Vagina (tissue), 2 donors: ENCODE measurements at regions not wholly inside any gene's neighbourhood (a gene's known extent, or its start where the extent isn't known, plus 50 kb on each side); places are given as distances from the start of the nearest gene placed in this dataset.

Source experiments
- CTCF ChIP-seq, 3 experiments: fragments of 450-650 bp in 2 of 3; fragments of 200-600 bp in 1 of 3; sonication (generic) in 1 of 3; IDR thresholded peaks; one replicate each; pipeline ENCODE4 v1.5.1; 2017 to 2019; ENCODE audit warnings: antibody characterized with exemption in 3 of 3, mild to moderate bottlenecking in 2 of 3, moderate library complexity in 2 of 3
- POLR2A ChIP-seq, 2 donors: fragments of 450-650 bp; IDR thresholded peaks; one replicate each; pipeline ENCODE4 v1.6.1; 2017; ENCODE audit warnings: antibody characterized with exemption in 2 of 2, mild to moderate bottlenecking in 2 of 2, moderate library complexity in 2 of 2

- TF ChIP-seq CTCF (IDR thresholded peaks at IDR 0.05): no peak
- TF ChIP-seq POLR2A (IDR thresholded peaks at IDR 0.05): no peak
Observed at GRCh38 chr2:136282251-136282650, 164.3 kb upstream of the CXCR4 start.
